Fibroblast of lung (primary cell): ENCODE measurements at regions not wholly inside any gene's neighbourhood (a gene's known extent, or its start where the extent isn't known, plus 50 kb on each side); places are given as distances from the start of the nearest gene placed in this dataset.

Experiments
- EZH2 ChIP-seq: IDR thresholded peaks from 2 replicates; pipeline ENCODE4 v1.5.1; 2012; ENCODE audit warnings: low read length, control low read depth, mild to moderate bottlenecking; ENCODE audit errors: missing control alignments
- TF ChIP-seq, protein P1 (sequence below), 2 donors: IDR thresholded peaks in 1 of 2; conservative IDR thresholded peaks in 1 of 2; 1 replicate in 1 of 2; 2 replicates in 1 of 2; pipeline ENCODE4 v1.5.1; 2011 to 2012; ENCODE audit warnings: low read length in 2 of 2, control low read depth in 1 of 2, inconsistent platforms in 1 of 2, low read depth in 1 of 2, mild to moderate bottlenecking in 1 of 2

DNA sequence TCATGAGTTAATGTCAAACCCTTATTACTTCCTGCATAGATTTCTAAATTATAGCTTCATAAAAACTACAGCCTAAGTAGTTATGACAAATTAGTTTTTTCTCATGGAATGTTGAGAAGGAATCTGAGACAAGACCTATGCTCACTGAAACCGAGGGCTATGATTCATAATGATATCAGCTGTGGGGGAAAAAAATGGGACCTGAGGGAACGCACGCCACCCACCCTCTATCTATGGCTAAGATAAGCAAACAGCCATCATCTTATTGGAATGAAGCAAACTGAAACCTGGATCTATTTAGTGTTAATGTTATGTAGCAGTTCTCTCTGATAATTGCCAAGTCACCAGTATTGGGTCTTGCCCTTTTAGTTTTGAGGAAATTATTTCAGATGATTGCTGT, 906.9 kb upstream of the RAG2 start:
- TF ChIP-seq, protein P1, sequence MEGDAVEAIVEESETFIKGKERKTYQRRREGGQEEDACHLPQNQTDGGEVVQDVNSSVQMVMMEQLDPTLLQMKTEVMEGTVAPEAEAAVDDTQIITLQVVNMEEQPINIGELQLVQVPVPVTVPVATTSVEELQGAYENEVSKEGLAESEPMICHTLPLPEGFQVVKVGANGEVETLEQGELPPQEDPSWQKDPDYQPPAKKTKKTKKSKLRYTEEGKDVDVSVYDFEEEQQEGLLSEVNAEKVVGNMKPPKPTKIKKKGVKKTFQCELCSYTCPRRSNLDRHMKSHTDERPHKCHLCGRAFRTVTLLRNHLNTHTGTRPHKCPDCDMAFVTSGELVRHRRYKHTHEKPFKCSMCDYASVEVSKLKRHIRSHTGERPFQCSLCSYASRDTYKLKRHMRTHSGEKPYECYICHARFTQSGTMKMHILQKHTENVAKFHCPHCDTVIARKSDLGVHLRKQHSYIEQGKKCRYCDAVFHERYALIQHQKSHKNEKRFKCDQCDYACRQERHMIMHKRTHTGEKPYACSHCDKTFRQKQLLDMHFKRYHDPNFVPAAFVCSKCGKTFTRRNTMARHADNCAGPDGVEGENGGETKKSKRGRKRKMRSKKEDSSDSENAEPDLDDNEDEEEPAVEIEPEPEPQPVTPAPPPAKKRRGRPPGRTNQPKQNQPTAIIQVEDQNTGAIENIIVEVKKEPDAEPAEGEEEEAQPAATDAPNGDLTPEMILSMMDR (conservative IDR thresholded peaks at IDR 0.05 in 1 of 2, IDR thresholded peaks at IDR 0.05 in 1 of 2; ENCODE audit: low read depth in 1 of 2, low read length in 2 of 2) = no peak
- TF ChIP-seq EZH2 = no peak
